H1 (cell line): ENCODE measurements at regions not wholly inside any gene's neighbourhood (a gene's known extent, or its start where the extent isn't known, plus 50 kb on each side); places are given as distances from the start of the nearest gene placed in this dataset.

Experiments
- CTCF ChIA-PET: fragments of 300-600 bp; sonication (Branson Sonifier 250); formaldehyde crosslinking; loops from one replicate; lab custom pipeline; 2021; ENCODE audit not compliant: partially characterized antibody; lab: Charles Lee
- POLR2A ChIA-PET: fragments of 300-600 bp; sonication (Branson Sonifier 250); formaldehyde crosslinking; loops from one replicate; lab custom pipeline; 2021; ENCODE audit warnings: inconsistent platforms; ENCODE audit not compliant: partially characterized antibody; lab: Charles Lee
- DNase-seq, 2 experiments: peaks; one replicate each; pipeline versions ENCODE4 v3.0.0 to v3.0.0-alpha.2; 2010 to 2022; ENCODE audit warnings: low spot score in 2 of 2, low read depth in 1 of 2, mixed read lengths in 1 of 2
- FAIRE-seq: peaks from 2 replicates; lab custom pipeline; 2011; peaks lifted over from hg19 to GRCh38; lab: Jason Lieb, UNC
- H2AFZ ChIP-seq: 2 replicates; pipeline ENCODE4 v1.8.1; 2012; ENCODE audit warnings: low read length, inconsistent platforms
- H2AK5ac ChIP-seq: 2 replicates; pipeline ENCODE4 v1.6.1; 2013; ENCODE audit warnings: low read depth, low read length
- H2BK120ac ChIP-seq: replicated peaks from 2 replicates; pipeline ENCODE3; 2013; ENCODE audit warnings: low read depth, low read length, inconsistent platforms
- H2BK12ac ChIP-seq: 2 replicates; pipeline ENCODE4 v1.6.1; 2013; ENCODE audit warnings: low read depth, low read length
- H2BK15ac ChIP-seq: 2 replicates; pipeline ENCODE4 v1.6.1; 2013; ENCODE audit warnings: low read length
- H2BK20ac ChIP-seq: 2 replicates; pipeline ENCODE4 v1.6.1; 2013; ENCODE audit warnings: low read length
- H2BK5ac ChIP-seq: 2 replicates; pipeline ENCODE4 v1.6.1; 2013; ENCODE audit warnings: low read depth, low read length
- H3K14ac ChIP-seq: 2 replicates; pipeline ENCODE4 v1.6.1; 2013; ENCODE audit warnings: inconsistent platforms; ENCODE audit not compliant: insufficient read length
- H3K18ac ChIP-seq: 2 replicates; pipeline ENCODE4 v1.6.1; 2013; ENCODE audit warnings: low read length; ENCODE audit errors: extremely low read depth
- H3K23ac ChIP-seq: 2 replicates; pipeline ENCODE4 v1.6.1; 2013; ENCODE audit warnings: inconsistent platforms; ENCODE audit not compliant: insufficient read length
- H3K23me2 ChIP-seq: 2 replicates; pipeline ENCODE4 v1.6.1; 2013; ENCODE audit warnings: low read depth, low read length
- H3K27ac ChIP-seq: 2 replicates; pipeline ENCODE4 v1.6.1; 2011; ENCODE audit warnings: low read depth, low read length, inconsistent platforms
- H3K27me3 ChIP-seq, 4 experiments: replicated peaks in 1 of 4; 1 replicate in 1 of 4; 2 replicates in 3 of 4; pipeline versions ENCODE4 v1.6.1 to v1.8.1; 2011 to 2013; ENCODE audit warnings: low read length in 3 of 4, mild to moderate bottlenecking in 3 of 4, inconsistent platforms in 2 of 4, mixed read lengths in 2 of 4, moderate library complexity in 1 of 4; ENCODE audit not compliant: control insufficient read depth in 3 of 4, insufficient read depth in 3 of 4; ENCODE audit errors: extremely low read depth in 1 of 4
- H3K36me3 ChIP-seq, 4 experiments: 2 replicates each; pipeline versions ENCODE4 v1.6.1 to v1.8.1; 2011 to 2013; ENCODE audit warnings: mild to moderate bottlenecking in 4 of 4, low read length in 3 of 4, moderate library complexity in 2 of 4, control low read depth in 1 of 4, inconsistent platforms in 1 of 4; ENCODE audit not compliant: insufficient read depth in 4 of 4, control insufficient read depth in 2 of 4
- H3K4ac ChIP-seq: replicated peaks from 2 replicates; pipeline ENCODE3; 2013; ENCODE audit warnings: low read length, low read depth, mixed read lengths, inconsistent platforms; ENCODE audit not compliant: insufficient read length
- H3K4me1 ChIP-seq, 4 experiments: replicated peaks in 1 of 4; 1 replicate in 1 of 4; 2 replicates in 3 of 4; pipeline versions ENCODE4 v1.6.1 to v1.8.1; 2011 to 2013; ENCODE audit warnings: low read length in 3 of 4, inconsistent platforms in 2 of 4, mixed read lengths in 1 of 4; ENCODE audit not compliant: insufficient read depth in 4 of 4, control insufficient read depth in 3 of 4
- H3K4me2 ChIP-seq, 2 experiments: 2 replicates each; pipeline versions ENCODE4 v1.6.1 to v1.8.1; 2011 to 2013; ENCODE audit warnings: low read depth in 2 of 2, low read length in 2 of 2, control low read depth in 1 of 2, inconsistent platforms in 1 of 2, mild to moderate bottlenecking in 1 of 2; ENCODE audit not compliant: insufficient read depth in 1 of 2
- H3K4me3 ChIP-seq, 4 experiments: fragments of 200-600, 300-600 bp in 1 of 4; sonication (generic), shearing (Covaris generic), sonication (Bioruptor Twin) in 1 of 4; 2 replicates each; pipeline versions ENCODE4 v1.5.1 to v1.8.1; 2011 to 2016; ENCODE audit warnings: low read length in 4 of 4, low read depth in 3 of 4, control low read depth in 2 of 4, inconsistent platforms in 2 of 4, mild to moderate bottlenecking in 2 of 4, mixed read lengths in 1 of 4, moderate library complexity in 1 of 4; ENCODE audit not compliant: insufficient read depth in 2 of 4; ENCODE audit errors: extremely low read depth in 1 of 4
- H3K56ac ChIP-seq: replicated peaks from 2 replicates; pipeline ENCODE3; 2013; ENCODE audit warnings: low read depth, mild to moderate bottlenecking, mixed read lengths, low read length, inconsistent platforms; ENCODE audit not compliant: insufficient read length
- H3K79me1 ChIP-seq: 2 replicates; pipeline ENCODE4 v1.6.1; 2013; ENCODE audit warnings: low read depth, low read length, control low read depth
- H3K79me2 ChIP-seq, 2 experiments: 2 replicates each; pipeline versions ENCODE4 v1.6.1 to v1.8.1; 2012 to 2013; ENCODE audit warnings: low read length in 2 of 2, mild to moderate bottlenecking in 2 of 2, inconsistent platforms in 1 of 2; ENCODE audit not compliant: insufficient read depth in 2 of 2, control insufficient read depth in 1 of 2
- H3K9ac ChIP-seq, 4 experiments: replicated peaks in 1 of 4; 1 replicate in 1 of 4; 2 replicates in 3 of 4; pipeline versions ENCODE4 v1.6.1 to v1.8.1; 2011 to 2013; ENCODE audit warnings: low read depth in 3 of 4, low read length in 3 of 4, control low read depth in 2 of 4, mild to moderate bottlenecking in 2 of 4, moderate library complexity in 2 of 4, inconsistent platforms in 1 of 4; ENCODE audit errors: extremely low read depth in 1 of 4
- H3K9me3 ChIP-seq, 2 experiments: 2 replicates each; pipeline versions ENCODE4 v1.6.1 to v1.8.1; 2012 to 2013; ENCODE audit warnings: mild to moderate bottlenecking in 2 of 2, moderate library complexity in 2 of 2, control low read depth in 1 of 2, inconsistent platforms in 1 of 2, low read depth in 1 of 2, low read length in 1 of 2, mixed read lengths in 1 of 2; ENCODE audit not compliant: insufficient read depth in 2 of 2
- H4K20me1 ChIP-seq, 2 experiments: replicated peaks in 1 of 2; 2 replicates each; pipeline versions ENCODE3 to v1.8.1; 2011 to 2013; ENCODE audit warnings: inconsistent platforms in 2 of 2, low read length in 2 of 2, mild to moderate bottlenecking in 1 of 2; ENCODE audit not compliant: insufficient read depth in 2 of 2, control insufficient read depth in 1 of 2
- H4K5ac ChIP-seq: 2 replicates; pipeline ENCODE4 v1.6.1; 2013; ENCODE audit warnings: low read length, low read depth, mixed read lengths, inconsistent platforms; ENCODE audit not compliant: insufficient read length
- H4K8ac ChIP-seq: 2 replicates; pipeline ENCODE4 v1.8.0; 2013; ENCODE audit warnings: mild to moderate bottlenecking, moderate library complexity, low read length, inconsistent platforms; ENCODE audit not compliant: insufficient read depth; ENCODE audit errors: extremely low read depth
- H4K91ac ChIP-seq: replicated peaks from 2 replicates; pipeline ENCODE3; 2013; ENCODE audit warnings: low read length, mixed read lengths, inconsistent platforms; ENCODE audit not compliant: insufficient read length
- ATF3 ChIP-seq: IDR thresholded peaks from 2 replicates; pipeline ENCODE4 v1.6.1; 2011; ENCODE audit warnings: low read depth, mild to moderate bottlenecking, low read length; ENCODE audit not compliant: insufficient read depth
- CREB1 ChIP-seq: IDR thresholded peaks from 2 replicates; pipeline ENCODE4 v1.6.1; 2012; ENCODE audit warnings: inconsistent platforms
- E2F6 ChIP-seq: IDR thresholded peaks from 2 replicates; pipeline ENCODE4 v1.6.1; 2012; ENCODE audit warnings: inconsistent platforms
- GABPA ChIP-seq: IDR thresholded peaks from 2 replicates; pipeline ENCODE4 v1.6.1; 2011; ENCODE audit warnings: mild to moderate bottlenecking, low read length, moderate library complexity, borderline replicate concordance; ENCODE audit not compliant: insufficient read depth
- JUN ChIP-seq: IDR thresholded peaks from 2 replicates; pipeline ENCODE4 v1.6.1; 2011; ENCODE audit warnings: low read depth, mild to moderate bottlenecking, improper control_type of control experiment, low read length
- JUND ChIP-seq: IDR thresholded peaks from 2 replicates; pipeline ENCODE4 v1.6.1; 2011; ENCODE audit warnings: mild to moderate bottlenecking, improper control_type of control experiment, low read length
- KDM5A ChIP-seq: fragments of 200-600 bp; IDR thresholded peaks from 2 replicates; pipeline ENCODE4 v1.7.1; 2012; ENCODE audit warnings: mild to moderate bottlenecking, low read length, inconsistent platforms, mixed read lengths
- RAD21 ChIP-seq, 2 experiments: IDR thresholded peaks in 1 of 2; conservative IDR thresholded peaks in 1 of 2; 2 replicates each; pipeline ENCODE4 v1.6.1; 2011; ENCODE audit warnings: low read depth in 2 of 2, low read length in 2 of 2, improper control_type of control experiment in 1 of 2, inconsistent platforms in 1 of 2, mild to moderate bottlenecking in 1 of 2, moderate library complexity in 1 of 2
- RFX5 ChIP-seq: IDR thresholded peaks from 2 replicates; pipeline ENCODE4 v1.6.1; 2011; ENCODE audit warnings: low read depth, low read length, improper control_type of control experiment, borderline replicate concordance
- SAP30 ChIP-seq: fragments of 300-600 bp; sonication (generic); IDR thresholded peaks from 2 replicates; pipeline ENCODE4 v1.7.1; 2012; ENCODE audit warnings: low read length, moderate library complexity, mild to moderate bottlenecking, inconsistent platforms; ENCODE audit not compliant: insufficient read depth, insufficient replicate concordance
- TEAD4 ChIP-seq: IDR thresholded peaks from 2 replicates; pipeline ENCODE4 v1.6.1; 2012; ENCODE audit warnings: low read depth, low read length, inconsistent platforms, mixed read lengths
- YY1 ChIP-seq: IDR thresholded peaks from 2 replicates; pipeline ENCODE4 v1.6.1; 2011; ENCODE audit warnings: low read depth, mild to moderate bottlenecking, low read length
- WGBS, 2 experiments: shearing (Covaris generic) in 1 of 2; methylation state at CpG; one replicate each; pipeline versions ENCODE4 v1.1.6 to v1.1.7; 2013 to 2015; ENCODE audit warnings: low lambda C conversion rate in 2 of 2, mixed read lengths in 2 of 2, inconsistent platforms in 1 of 2, low coverage in 1 of 2, missing lambda C conversion rate in 1 of 2; ENCODE audit not compliant: insufficient replicate concordance in 2 of 2, insufficient coverage in 1 of 2, insufficient read length in 1 of 2; ENCODE audit errors: extremely low coverage in 1 of 2, missing lambda C conversion rate in 1 of 2; 5-methylcytosine and 5-hydroxymethylcytosine counted together
- TF ChIP-seq, protein P1 (sequence below): IDR thresholded peaks from 2 replicates; pipeline ENCODE4 v1.6.1; 2012; ENCODE audit warnings: inconsistent platforms

DNA sequence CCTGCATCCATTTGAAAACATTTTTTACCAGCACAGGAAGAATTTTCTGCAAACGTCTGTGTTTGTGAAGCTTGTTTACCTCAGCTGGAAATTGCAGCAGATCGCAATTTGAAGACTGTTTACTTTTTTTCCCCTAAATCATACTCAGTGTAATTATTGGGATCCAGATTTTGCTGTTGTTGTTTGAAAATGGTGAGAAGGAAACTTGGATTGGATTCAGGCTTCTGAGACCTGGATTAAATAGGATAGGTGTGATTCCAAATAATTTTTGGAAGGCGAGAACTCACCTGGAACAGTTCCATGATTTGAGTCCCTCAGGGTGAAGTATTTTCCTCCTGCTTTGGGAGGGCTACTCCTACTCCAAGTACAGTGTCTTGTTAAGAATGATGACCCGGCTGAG lies 279.8 kb downstream of the STIM2 start:
- H3K9ac ChIP-seq: no peak overlapping the region
- H3K9me3 ChIP-seq: peaks cover 8 to 18% of the 10 kb centered on the region in 2 experiments
- no peak overlapping the region for H2BK5ac ChIP-seq
- no peak overlapping the region for H3K4me2 ChIP-seq
- 0 out of 8 replicates have a peak, but pooled peaks cover 0 to 2% (median 0%) of the 10 kb centered on the region in 4 experiments for H3K36me3 ChIP-seq
- H3K56ac ChIP-seq: no peak overlapping the region
- no peak overlapping the region for H3K18ac ChIP-seq
- H4K20me1 ChIP-seq: no peaks in the 10 kb centered on the region
- H3K23ac ChIP-seq: no peak overlapping the region
- no peak for DNase-seq
- no peaks in the 10 kb centered on the region for H3K23me2 ChIP-seq
- no peak overlapping the region for H2BK20ac ChIP-seq
- no peak overlapping the region for H2BK15ac ChIP-seq
- FAIRE-seq: no peak
- WGBS, 2 experiments: 88% methylated on average over 4 of the region's 4 CpGs; no CpG with 5 or more reads in 1 of the 2 experiments
- H4K91ac ChIP-seq: no peak overlapping the region
- H3K4me3 ChIP-seq: no peak overlapping the region
- H2AFZ ChIP-seq: no peak overlapping the region
- H3K27ac ChIP-seq: no peak overlapping the region
- H4K8ac ChIP-seq: no peak overlapping the region
- H2BK12ac ChIP-seq: no peak overlapping the region
- no peak overlapping the region for H2AK5ac ChIP-seq
- peaks cover 0 to 6% (median 2%) of the 10 kb centered on the region in 4 experiments; a peak in 2 of 7 replicates for H3K4me1 ChIP-seq
- CTCF ChIA-PET: interaction anchor here (1.4 to 1.5 kb wide), 2 partner anchors 43 to 177 kb away, joined by 5 to 6 read pairs; no protein-coding TSS in a partner anchor
- H2BK120ac ChIP-seq: no peak overlapping the region
- no peak overlapping the region for H4K5ac ChIP-seq
- H3K14ac ChIP-seq: no peak overlapping the region
- POLR2A ChIA-PET: no interaction called here
- no peaks in the 10 kb centered on the region for H3K79me2 ChIP-seq
- H3K4ac ChIP-seq: no peak overlapping the region
- no peaks in the 10 kb centered on the region for H3K27me3 ChIP-seq
- no peaks in the 10 kb centered on the region for H3K79me1 ChIP-seq
- TF ChIP-seq JUN (no peak), RFX5 (no peak), JUND (no peak), GABPA (no peak), CREB1 (no peak), SAP30 (no peak), YY1 (no peak), ATF3 (no peak), TEAD4 (no peak), RAD21 (IDR thresholded peaks at IDR 0.05 in 1 of 2, conservative IDR thresholded peaks at IDR 0.05 in 1 of 2; ENCODE audit: low read depth in 2 of 2, low read length in 2 of 2) (no peak), E2F6 (no peak), KDM5A (no peak)
- TF ChIP-seq, protein P1, sequence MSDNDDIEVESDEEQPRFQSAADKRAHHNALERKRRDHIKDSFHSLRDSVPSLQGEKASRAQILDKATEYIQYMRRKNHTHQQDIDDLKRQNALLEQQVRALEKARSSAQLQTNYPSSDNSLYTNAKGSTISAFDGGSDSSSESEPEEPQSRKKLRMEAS: no peak
